Limb (tissue), 2 donors: ENCODE measurements at regions not wholly inside any gene's neighbourhood (a gene's known extent, or its start where the extent isn't known, plus 50 kb on each side); places are given as distances from the start of the nearest gene placed in this dataset.
"Not testable (repeated sequence)": the region's sequence is repeated elsewhere in the genome, so short reads cannot be mapped to it uniquely, and the experiment has no call there.

Experiments used
- DNase-seq, 2 donors: peaks; one replicate each; pipeline ENCODE4 v3.0.0-alpha.2; 2016; ENCODE audit errors: extremely low spot score in 2 of 2

DNA sequence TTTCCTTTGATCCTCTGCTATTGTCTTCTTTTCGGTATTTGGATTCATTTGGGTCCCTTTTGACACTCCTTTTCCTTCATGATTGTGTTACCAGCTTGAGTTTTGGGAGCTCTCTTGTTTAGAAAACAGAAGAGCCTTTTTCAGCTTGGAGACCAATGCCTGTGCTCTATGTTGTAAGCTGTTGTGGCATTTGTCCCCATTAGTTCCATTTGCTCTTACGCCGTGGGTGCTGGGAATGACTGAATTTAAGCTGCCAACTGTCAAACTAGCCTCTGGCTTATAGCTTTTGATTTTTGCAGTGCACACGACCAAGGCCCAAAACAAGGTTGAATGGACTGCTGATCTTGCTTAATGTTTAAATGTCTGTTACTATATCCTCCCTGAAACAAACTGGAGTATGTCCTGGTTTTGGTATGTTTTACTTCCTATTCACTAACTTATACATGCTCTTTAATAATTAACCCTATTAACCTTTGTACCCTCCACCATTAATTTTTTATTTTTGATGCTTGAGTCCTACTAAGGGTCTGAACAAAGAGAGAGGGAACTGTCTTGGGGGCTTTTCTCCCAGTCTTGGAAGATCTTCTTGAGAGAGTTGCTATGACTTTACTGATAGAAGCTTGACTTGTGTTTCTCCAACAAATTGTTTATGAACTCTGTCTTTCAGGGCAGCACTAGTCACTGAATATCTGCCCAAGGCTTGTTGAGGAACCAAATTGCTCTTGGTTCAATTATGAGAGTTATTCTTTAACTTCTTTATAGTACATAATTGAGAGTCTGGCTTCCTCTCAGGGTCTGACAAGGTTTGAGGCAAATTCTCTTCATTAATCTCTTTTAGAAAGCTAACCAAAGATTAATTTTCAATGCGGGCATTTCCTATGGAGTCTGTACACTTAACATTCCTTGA is 100.3 kb upstream of the SIRPG start:
- no peak for DNase-seq

GRCh38 chr20:1757072-1757471 is 99.5 kb upstream of the SIRPG start:
- DNase-seq = no peak

GRCh38 chr20:1754749-1755148 is 97.2 kb upstream of the SIRPG start:
- no peak for DNase-seq

GRCh38 chr20:1754306-1754705 is 96.7 kb upstream of the SIRPG start:
- DNase-seq = no peak

GRCh38 chr20:1752045-1752444 is 94.5 kb upstream of the SIRPG start:
- DNase-seq = no peak

GRCh38 chr20:1748777-1749176 is 91.2 kb upstream of the SIRPG start:
- no peak for DNase-seq

- no peak for DNase-seq
Observed at GRCh38 chr20:1747953-1748577, 90.5 kb upstream of the SIRPG start.

DNA sequence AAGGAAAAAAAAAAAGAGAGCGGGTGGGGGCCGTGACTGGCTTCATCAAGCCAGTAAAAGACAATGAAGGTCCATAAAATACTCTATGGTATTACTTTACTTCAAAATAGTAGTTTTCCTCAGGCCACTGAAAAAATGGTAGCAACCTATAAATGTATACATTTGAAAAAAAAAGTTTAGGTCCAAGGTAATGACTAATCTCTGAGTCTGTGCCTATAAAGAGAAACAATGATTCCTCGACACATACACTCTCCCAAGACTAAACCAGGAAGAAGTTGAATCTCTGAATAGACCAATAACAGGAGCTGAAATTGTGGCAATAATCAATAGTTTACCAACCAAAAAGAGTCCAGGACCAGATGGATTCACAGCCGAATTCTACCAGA is 84.5 kb upstream of the SIRPG start:
- DNase-seq = not testable (repeated sequence)

DNA sequence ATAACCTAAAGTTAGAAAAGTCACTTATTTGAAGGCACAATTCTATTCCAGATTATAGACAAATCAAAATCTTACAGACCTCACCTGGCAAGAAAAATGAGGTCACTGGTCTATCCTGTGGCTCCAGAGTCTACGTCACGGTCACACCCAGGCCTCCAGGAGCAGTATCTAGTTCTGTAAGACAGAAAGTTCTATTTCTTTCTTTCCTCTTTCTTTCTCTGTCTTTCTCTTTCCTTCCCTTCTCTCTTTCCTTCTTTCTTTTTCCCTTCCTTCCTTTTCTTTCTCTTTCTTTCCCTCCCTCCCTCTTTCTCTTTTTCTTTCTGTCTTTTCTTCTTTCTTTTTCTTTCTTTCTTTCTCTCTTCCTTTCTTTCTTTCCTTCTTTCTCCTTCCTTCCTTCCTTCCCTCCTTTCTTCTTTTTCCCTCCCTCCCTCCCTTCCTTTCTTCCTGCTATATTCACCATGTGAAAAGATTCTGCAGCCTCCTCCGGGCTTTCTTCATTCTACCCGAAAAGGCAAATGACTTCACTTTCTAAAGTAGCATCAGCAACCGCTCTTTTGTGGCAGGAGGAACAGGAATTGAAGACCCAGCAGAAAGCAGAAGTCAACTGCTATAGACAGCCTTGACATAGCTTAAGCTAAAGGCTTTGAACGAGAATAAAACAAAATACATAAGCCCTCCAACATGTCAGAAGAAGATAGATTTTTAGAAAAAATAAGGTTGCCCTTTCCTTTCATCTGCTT is 83.9 kb upstream of the SIRPG start:
- DNase-seq = no peak

- no peak for DNase-seq
Observed at GRCh38 chr20:1737134-1737533, 79.6 kb upstream of the SIRPG start.

DNA sequence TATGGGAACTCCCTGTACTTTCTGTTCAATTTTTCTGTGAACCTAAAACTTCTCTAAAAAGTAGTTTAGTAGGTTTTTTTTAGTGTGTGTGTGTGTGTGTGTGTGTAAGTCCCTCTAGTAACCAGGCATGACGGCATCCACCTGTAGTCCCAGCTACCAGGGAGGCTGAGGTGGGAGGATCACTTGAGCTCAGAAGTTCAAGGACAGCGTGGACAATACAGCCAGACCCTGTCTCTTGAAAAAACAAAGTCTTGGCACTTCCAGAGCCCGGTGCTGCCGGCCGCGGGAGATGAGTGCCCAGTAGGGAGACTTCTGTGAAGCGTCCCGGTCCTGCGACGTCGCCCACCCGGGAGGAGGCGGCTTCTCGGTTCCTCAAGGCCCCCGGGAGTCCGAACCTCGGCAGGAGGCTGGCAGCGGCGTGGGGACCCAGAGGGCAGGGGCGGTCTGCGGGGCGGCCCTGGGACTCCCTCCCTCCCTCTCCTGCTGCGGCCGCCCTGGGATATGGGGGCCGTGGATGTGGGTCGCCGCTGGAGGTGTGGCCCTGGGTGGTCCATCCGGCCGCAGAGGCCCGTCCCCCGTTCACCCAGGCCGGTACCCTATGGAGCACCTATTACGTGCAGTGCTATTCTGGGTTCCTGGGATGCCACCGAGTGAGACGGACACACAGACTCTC is 78.0 kb upstream of the SIRPG start:
- no peak for DNase-seq

- DNase-seq = no peak
Observed at GRCh38 chr20:1734269-1734858, 76.8 kb upstream of the SIRPG start.

GRCh38 chr20:1731828-1732375 is 74.3 kb upstream of the SIRPG start:
- not testable (repeated sequence) for DNase-seq

GRCh38 chr20:1730981-1731711 is 73.6 kb upstream of the SIRPG start:
- not testable (repeated sequence) for DNase-seq

- DNase-seq = not testable (repeated sequence)
Observed at GRCh38 chr20:1727303-1727702, 69.7 kb upstream of the SIRPG start.

DNA sequence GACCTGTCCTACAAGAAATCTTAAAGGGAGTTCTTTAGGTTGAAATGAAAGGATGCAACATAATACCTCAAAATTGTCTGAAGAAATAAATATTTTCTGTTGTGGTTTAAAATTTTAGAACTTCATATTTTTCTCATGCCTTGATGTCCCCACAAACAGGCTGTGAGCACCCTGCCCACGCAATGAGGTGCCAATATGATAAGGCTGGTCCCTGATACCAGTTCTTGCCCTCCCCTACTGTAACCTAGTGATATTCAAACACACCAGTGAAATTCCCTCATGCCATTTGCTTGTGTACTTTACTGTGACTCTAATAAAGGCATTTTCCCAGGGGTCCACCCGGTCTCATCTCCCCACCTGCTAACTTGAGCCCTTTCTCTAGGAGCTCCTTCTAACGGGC is 67.3 kb upstream of the SIRPG start:
- DNase-seq = no peak

DNA sequence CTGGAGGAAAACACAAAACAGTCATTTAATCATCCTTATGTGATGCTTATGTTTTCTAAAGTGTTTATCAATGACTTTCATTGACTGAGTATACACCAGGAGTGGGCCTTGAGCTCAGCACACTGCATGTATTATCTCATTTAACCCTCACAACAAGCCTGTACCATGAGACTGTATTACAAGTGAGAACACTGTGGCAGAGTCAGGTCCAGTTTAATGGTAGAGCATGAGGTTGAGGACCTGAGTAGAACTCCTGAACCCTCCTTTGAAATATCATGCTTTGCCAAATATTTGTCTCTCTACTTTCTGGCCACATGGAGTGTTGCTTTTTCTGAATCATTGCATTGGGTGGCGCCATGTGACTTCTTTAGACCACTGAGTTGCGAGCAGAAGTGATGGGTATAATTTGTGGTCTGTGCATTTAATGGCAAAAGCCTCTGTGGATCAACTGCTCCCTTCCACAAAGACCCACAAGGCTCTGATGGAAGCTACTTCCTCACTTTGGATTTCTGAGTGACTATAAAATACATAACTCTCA is 65.0 kb upstream of the SIRPG start:
- no peak for DNase-seq

DNA sequence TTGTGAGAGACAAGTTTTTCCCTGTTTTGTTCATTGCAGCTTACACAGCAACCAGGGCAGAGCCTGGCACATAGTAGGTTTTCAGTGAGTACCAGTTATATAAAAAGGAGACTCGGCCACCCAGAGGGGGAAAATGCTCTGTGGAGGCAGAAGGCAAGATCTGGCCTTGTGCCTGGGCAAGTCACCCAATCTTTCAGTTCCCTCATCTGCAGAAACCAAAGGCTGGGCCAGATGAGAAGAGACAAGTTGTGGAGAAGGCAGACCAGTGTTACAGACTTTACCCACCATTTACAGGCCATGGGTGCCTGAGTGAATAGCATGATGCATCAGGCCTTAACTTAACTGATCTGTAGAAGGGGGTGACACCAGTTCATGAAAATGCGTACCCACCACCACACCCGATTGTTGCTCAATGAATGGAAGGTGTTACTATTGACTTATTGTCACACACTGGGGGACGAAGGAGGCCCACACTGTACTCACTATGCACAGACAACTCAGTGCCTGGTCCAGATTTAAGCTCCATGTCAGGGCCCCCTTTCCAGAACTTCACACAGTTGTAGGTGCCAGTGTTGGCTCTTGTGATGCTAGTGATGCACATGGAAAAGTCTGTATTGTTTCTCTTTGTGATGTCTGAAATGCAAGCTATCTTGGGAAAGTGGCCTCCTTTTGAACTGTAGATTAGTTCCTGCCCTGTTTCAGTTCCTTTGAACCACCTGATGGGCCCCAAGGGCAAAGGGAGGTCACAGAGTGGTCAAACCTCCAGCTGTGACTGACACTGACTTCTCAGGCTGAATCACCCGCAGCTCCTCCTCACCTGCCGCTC is 64.3 kb upstream of the SIRPG start:
- no peak for DNase-seq

GRCh38 chr20:1720845-1721475 is 63.4 kb upstream of the SIRPG start:
- no peak for DNase-seq
